Activated T-cell treated with anti-CD3 and anti-CD28 coated beads, Interleukin-2, amount 50 U/mL, for 24 hours (primary cell): ENCODE measurements at regions not wholly inside any gene's neighbourhood (a gene's known extent, or its start where the extent isn't known, plus 50 kb on each side); places are given as distances from the start of the nearest gene placed in this dataset.

ENCODE experiments used
- DNase-seq: peaks from one replicate; pipeline ENCODE4 v3.0.0-alpha.2; 2020
- H3K27ac Mint-ChIP-seq: 2 replicates; pipeline ENCODE4 v1.8.0; 2020; ENCODE audit warnings: mild to moderate bottlenecking, mixed read lengths
- H3K27me3 Mint-ChIP-seq: 2 replicates; pipeline ENCODE4 v1.8.0; 2020; ENCODE audit warnings: mixed read lengths
- H3K36me3 Mint-ChIP-seq: 2 replicates; pipeline ENCODE4 v1.8.0; 2020; ENCODE audit warnings: low read depth, mixed read lengths
- H3K4me1 Mint-ChIP-seq: 2 replicates; pipeline ENCODE4 v1.8.0; 2020; ENCODE audit warnings: low read depth, mixed read lengths
- H3K4me3 Mint-ChIP-seq: 2 replicates; pipeline ENCODE4 v1.8.0; 2020; ENCODE audit warnings: mild to moderate bottlenecking, moderate library complexity, mixed read lengths
- H3K9me3 Mint-ChIP-seq: 2 replicates; pipeline ENCODE4 v1.8.0; 2020; ENCODE audit warnings: mixed read lengths

DNA sequence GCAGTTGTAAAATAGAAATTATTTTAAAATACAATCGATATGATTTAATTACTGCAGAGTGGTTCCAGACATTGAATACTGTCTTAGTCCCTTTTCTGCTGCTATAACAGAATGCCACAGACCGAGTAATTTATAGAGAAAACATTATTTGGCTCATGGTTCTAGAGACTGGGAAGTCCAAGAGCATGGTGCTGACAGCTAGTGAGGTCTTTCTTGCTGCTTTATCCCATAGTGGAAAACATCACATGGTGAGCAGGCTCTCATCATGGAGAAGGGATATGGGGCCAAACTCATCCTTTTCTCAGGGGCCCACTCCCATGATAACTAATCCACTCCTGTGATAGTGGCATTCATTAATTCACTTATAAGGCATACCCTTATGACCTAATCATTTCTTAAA, 120.0 kb upstream of the TBL1XR1 start:
- H3K4me1 Mint-ChIP-seq: peaks cover 46% of the 10 kb centered on the region
- H3K36me3 Mint-ChIP-seq: peaks cover 3% of the 10 kb centered on the region
- H3K9me3 Mint-ChIP-seq: peaks cover 5% of the 10 kb centered on the region
- no peak overlapping the region for H3K27ac Mint-ChIP-seq
- DNase-seq: no peak
- no peaks in the 10 kb centered on the region for H3K27me3 Mint-ChIP-seq
- no peak overlapping the region for H3K4me3 Mint-ChIP-seq

DNA sequence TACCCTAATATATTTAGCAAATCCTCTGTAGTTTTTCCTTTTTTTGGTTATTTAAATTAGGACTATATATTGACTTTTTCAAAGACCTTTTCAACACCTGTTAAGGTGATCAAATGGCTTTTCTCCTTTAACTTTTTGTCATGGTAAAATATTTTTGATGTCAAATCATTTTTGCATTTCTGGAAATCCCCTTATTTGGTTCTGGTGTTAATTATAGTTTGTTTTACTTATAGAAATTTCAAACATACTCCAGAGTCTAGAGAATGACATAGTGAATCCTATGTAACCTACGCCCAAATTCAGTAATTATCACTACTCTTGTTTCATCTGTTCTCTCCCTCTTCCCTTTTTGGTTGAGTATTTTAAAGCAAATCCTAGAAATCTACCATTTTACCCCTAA, 121.3 kb upstream of the TBL1XR1 start:
- no peak overlapping the region for H3K4me3 Mint-ChIP-seq

DNA sequence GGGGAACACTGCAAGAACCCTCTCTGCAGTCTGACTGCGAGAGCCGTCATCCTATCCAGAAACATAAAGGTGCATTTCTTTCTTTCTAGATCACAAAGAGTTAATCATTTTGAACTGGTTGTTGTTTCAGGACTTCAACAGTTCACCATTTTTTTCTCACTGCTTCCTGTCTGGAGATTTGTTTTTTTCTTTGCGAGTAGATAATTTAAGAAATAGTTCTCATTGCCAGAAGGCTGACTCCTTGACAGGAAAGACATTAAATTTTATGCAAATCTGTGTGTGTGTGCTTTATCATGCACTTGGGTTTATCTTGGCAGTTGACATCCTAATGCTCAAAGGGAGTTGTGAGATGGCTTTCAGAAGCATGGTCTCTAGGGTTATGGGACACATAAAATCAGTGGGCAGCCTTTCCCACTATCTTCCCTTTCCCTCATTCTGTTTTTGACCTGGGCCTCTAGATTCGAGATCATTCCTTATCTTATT, 123.5 kb upstream of the TBL1XR1 start:
- H3K4me3 Mint-ChIP-seq: no peak overlapping the region
- H3K27me3 Mint-ChIP-seq: no peaks in the 10 kb centered on the region
- no peaks in the 10 kb centered on the region for H3K36me3 Mint-ChIP-seq
- no peak overlapping the region for H3K27ac Mint-ChIP-seq
- DNase-seq: no peak
- peaks cover 32% of the 10 kb centered on the region for H3K4me1 Mint-ChIP-seq
- H3K9me3 Mint-ChIP-seq: no peaks in the 10 kb centered on the region

More for the DNA sequence above, 121.3 kb upstream of the TBL1XR1 start:
- Mint-ChIP-seq H3K27me3 (no peaks in the 10 kb centered on the region), H3K9me3 (no peaks in the 10 kb centered on the region), H3K36me3 (no peaks in the 10 kb centered on the region), H3K4me1 (peaks cover 42% of the 10 kb centered on the region), H3K27ac (no peak overlapping the region)
- no peak for DNase-seq

DNA sequence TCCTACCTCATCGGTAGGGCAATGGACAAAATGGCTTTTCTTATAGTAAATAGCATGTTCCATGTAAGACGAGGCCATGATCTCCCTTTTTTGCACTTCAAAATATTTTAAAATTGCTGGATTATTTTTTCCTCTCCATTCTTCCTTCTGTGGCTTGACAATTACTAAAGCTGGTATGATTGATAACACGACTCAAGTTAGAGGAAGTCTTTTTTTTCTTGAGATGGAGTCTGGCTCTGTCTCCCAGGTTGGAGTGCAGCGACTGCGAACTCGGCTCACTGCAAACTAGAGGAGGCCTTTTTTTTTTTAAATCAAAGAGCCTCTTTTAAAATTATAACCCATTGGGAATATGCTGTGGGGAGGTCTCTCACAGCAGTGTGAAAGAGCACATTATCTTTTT, 124.5 kb upstream of the TBL1XR1 start:
- Mint-ChIP-seq H3K27me3 (no peaks in the 10 kb centered on the region), H3K27ac (no peak overlapping the region), H3K4me1 (peaks cover 32% of the 10 kb centered on the region), H3K36me3 (no peaks in the 10 kb centered on the region), H3K4me3 (no peak overlapping the region), H3K9me3 (no peaks in the 10 kb centered on the region)
- DNase-seq: no peak

DNA sequence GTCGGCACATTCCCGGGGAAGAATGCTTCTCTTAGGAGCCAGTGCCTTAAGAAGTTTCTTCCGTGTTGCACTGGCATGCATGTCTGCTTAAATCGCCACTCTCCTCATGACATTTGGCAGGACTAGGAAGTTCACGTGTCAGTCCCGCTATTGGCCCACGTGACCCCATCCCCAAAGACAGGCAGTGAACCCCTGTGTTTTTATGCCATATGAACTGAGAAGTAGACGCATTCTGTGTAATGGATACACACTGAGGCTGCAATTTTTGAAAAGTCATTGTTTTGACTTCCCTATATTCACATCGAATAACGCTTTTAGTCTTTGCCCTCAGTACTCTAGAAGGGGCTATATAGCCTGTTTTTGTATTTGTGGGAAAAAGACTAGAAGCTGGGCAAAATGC, 125.6 kb upstream of the TBL1XR1 start:
- Mint-ChIP-seq H3K27ac (no peak overlapping the region), H3K4me1 (peaks cover 24% of the 10 kb centered on the region), H3K36me3 (no peaks in the 10 kb centered on the region), H3K9me3 (no peaks in the 10 kb centered on the region), H3K4me3 (no peak overlapping the region), H3K27me3 (no peaks in the 10 kb centered on the region)
- no peak for DNase-seq

DNA sequence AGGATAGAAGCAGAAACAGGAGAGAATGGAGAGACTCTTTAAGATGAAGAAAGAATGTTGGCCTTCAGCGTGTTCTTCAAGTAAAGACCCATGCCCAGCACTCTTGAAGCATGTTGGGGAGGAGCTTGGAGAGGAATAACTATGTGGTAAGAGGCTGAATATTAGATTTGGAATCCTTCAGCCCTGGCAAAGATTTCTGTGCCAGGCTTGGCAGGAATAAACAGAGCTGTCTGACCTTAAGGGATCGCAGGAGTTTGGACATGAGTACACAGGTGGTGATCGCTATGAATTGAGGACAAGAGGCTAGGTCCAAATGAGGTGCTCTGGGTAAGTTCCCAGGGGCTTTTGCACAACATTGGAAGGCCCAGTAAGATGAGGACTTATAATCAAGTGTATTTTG, 132.6 kb upstream of the TBL1XR1 start:
- Mint-ChIP-seq H3K27ac (no peak overlapping the region), H3K27me3 (no peaks in the 10 kb centered on the region), H3K4me3 (no peak overlapping the region), H3K36me3 (no peaks in the 10 kb centered on the region), H3K4me1 (peaks cover 12% of the 10 kb centered on the region), H3K9me3 (no peaks in the 10 kb centered on the region)
- DNase-seq: no peak

DNA sequence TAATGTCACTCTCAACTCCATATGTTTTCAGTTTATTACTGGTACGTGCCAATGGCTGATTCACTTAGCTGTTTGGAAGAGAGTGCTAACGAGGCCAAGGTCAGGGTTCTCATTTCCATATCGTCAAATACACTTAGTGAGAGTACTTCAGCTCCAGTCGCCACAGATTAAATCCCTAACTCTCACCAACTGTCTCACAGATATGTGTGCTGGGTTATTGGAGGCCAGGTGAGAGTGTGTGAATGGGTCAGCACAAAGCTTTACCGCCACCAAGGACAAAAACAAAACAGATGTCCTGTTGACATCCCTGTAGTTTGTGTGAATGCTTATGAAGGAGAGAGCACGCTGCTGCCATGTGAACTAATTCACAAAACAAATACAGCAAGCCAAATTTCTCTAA, 133.5 kb upstream of the TBL1XR1 start:
- no peak for DNase-seq
- Mint-ChIP-seq H3K27me3 (no peaks in the 10 kb centered on the region), H3K36me3 (no peaks in the 10 kb centered on the region), H3K4me3 (no peak overlapping the region), H3K4me1 (peaks cover 15% of the 10 kb centered on the region), H3K9me3 (no peaks in the 10 kb centered on the region), H3K27ac (no peak overlapping the region)

DNA sequence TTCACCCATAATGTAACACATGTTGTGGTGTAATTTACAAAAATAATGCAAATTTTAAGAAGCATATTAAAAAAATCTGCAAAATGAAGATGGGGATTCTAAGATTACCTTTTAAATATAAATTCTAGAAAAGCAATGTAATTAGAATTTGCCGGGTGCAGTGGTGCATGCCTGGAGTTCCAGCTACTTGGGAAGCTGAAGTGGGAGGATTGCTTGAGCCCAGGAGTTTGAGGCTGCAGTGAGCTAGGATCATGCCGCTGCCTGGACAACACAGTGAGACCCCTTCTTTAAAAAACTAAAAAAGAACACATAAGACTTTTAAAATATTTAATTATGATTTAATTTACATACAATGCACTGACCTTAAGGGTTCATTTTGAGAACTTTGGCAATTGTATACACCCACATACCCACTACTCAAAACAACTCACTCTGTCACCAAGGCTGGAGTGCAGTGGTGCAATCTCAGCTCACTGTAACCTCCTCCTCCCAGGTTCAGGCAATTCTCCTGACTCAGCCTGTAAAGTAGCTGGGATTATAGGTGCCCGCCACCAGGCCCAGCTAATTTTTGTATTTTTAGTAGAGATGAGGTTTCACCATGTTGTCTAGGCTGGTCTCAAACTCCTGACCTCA, 134.0 kb upstream of the TBL1XR1 start:
- H3K4me1 Mint-ChIP-seq: peaks cover 21% of the 10 kb centered on the region
- H3K27me3 Mint-ChIP-seq: no peaks in the 10 kb centered on the region
- no peak overlapping the region for H3K27ac Mint-ChIP-seq
- H3K36me3 Mint-ChIP-seq: no peaks in the 10 kb centered on the region
- no peaks in the 10 kb centered on the region for H3K9me3 Mint-ChIP-seq
- DNase-seq: no peak
- no peak overlapping the region for H3K4me3 Mint-ChIP-seq

DNA sequence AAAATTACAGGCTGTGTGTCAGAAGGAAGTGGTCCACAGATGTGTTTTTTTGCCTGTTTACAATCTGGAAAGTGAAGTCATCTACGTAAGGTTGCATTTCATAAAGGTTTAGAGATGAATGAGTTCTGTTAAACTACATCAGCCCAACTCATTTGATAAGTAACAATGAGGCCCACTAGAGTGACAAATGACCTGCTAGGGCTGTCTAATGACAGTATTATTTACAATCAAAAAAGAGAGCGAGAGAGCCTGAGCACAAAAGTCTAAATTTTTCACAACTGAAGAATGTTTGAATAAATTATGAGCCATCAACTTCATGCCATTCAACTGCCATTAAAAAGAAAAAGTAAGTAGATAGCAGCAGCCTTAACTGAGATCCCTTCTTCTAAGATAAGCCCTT, 135.7 kb upstream of the TBL1XR1 start:
- no peaks in the 10 kb centered on the region for H3K9me3 Mint-ChIP-seq
- no peak for DNase-seq
- peaks cover 35% of the 10 kb centered on the region for H3K4me1 Mint-ChIP-seq
- H3K27ac Mint-ChIP-seq: no peak overlapping the region
- no peaks in the 10 kb centered on the region for H3K27me3 Mint-ChIP-seq
- no peaks in the 10 kb centered on the region for H3K36me3 Mint-ChIP-seq
- H3K4me3 Mint-ChIP-seq: no peak overlapping the region

DNA sequence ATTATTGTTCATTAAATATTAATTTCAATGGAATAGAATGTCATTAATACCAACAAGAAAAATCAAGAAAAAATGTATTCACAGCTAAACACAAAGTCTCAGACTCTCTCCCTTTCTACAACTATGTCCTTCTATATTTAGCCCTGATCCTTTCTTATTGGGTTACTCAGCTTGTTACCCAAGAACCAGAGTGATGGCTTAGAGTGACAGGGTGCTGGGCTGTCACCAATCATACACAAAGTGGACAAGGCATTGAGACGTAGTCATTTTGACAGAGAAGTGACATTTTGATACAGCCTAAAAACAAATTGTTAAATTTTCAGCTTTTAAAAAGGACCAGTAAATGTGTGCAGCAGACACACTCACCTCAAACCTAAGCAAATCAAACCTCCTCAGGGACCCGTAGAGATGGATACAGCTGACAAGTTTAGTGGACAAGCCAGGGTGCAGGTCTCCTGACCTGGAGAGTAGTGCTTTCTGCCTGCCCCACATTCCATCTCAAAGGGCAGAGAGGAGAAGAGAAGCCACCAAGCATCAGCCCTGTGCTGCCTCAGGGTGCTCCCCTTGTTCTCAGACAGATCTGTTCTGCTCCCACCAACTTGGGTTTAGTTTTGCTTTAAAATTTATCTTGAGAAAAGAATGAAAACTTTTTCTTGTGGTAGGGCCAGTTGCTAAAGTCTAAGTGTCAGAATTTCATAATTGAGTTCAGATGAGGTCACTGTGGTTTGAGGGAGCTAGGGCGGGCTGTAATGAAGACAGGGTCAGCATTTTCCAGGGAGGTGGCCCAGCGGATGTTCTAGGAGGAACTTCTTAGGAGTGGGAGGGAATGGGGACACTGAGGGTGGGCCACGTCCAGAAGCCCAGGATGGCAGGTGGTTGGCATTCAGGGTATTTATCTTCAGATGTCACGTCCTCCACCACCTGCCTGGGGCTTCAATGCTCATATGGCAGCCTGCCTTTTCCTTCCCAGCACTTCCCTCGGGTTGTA, 136.5 kb upstream of the TBL1XR1 start:
- no peak for DNase-seq
- H3K27me3 Mint-ChIP-seq: no peaks in the 10 kb centered on the region
- H3K9me3 Mint-ChIP-seq: no peaks in the 10 kb centered on the region
- H3K36me3 Mint-ChIP-seq: no peaks in the 10 kb centered on the region
- peaks cover 43% of the 10 kb centered on the region for H3K4me1 Mint-ChIP-seq
- no peak overlapping the region for H3K27ac Mint-ChIP-seq
- H3K4me3 Mint-ChIP-seq: no peak overlapping the region

DNA sequence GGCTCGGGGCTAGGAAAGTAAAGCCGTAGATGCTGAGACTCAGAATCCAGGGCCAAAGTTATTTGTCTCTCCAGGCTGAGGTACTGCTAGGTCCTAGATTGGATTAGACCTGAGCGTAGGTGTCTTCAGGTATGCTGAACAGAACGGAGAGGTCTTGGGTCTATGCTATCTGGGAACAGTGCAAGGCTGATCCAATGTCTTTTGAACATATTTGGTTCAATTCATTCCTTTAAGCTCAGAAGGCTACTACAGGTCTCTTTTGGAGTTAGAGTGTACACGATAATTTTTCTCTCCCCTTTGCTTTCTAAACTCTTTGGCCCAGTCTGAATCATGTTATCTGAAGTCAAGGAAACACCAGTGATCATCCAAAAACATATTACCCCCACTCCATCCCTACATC, 137.5 kb upstream of the TBL1XR1 start:
- Mint-ChIP-seq H3K4me1 (peaks cover 50% of the 10 kb centered on the region), H3K27me3 (no peaks in the 10 kb centered on the region), H3K27ac (no peak overlapping the region), H3K36me3 (no peaks in the 10 kb centered on the region), H3K4me3 (no peak overlapping the region), H3K9me3 (no peaks in the 10 kb centered on the region)
- no peak for DNase-seq

DNA sequence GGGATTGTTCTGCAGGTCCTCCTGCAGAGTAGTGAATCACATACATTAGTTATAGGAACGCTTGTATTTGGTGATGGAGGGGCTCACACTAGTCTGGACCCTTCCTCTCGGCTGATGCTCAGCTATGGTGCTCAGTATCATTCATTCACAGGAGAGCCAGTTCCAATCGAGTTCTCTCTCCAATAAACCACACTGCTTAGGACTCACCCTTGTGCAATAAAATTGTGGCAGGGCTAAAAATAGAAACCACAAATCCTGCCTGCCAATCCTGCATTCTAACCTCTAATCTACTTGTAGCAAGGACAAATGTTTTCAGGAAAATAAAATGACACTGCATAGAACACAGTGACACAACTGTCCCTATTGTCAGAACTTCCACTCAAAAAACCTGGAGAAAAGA, 138.4 kb upstream of the TBL1XR1 start:
- Mint-ChIP-seq H3K4me1 (peaks cover 55% of the 10 kb centered on the region), H3K36me3 (no peaks in the 10 kb centered on the region), H3K27me3 (no peaks in the 10 kb centered on the region), H3K27ac (no peak overlapping the region), H3K9me3 (no peaks in the 10 kb centered on the region), H3K4me3 (no peak overlapping the region)
- DNase-seq: no peak

DNA sequence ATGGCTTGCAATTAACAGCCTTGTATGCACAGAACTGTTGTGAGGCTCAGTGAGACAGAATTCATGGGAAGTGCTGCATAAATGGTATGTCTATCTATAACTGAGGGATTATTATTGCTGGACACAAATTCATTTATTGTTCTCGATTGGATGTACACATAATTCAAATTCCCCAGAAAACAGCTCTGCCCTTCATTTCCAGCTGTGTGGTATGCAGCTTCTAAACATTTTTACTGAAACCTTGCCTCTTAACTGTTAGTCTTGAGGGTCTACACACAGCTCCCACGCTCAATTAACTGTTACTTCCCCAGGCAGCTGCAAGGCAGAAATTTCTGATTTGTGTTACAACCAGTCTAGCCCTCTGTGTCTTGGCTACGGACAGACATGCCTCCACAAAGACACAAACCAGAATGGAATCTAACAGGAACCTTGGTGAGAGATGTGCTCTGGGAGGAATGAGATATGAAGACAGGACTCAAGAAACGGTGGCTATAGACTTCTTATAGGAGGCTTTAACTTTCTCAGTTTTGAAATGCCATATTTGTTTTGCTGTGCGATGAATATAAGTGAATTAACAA, 139.7 kb upstream of the TBL1XR1 start:
- Mint-ChIP-seq H3K9me3 (no peaks in the 10 kb centered on the region), H3K27me3 (no peaks in the 10 kb centered on the region), H3K4me3 (peak overlapping the region; percentile 45), H3K36me3 (no peaks in the 10 kb centered on the region), H3K27ac (peak overlapping the region; percentile 94), H3K4me1 (peaks cover 59% of the 10 kb centered on the region)
- DNase-seq: no peak

DNA sequence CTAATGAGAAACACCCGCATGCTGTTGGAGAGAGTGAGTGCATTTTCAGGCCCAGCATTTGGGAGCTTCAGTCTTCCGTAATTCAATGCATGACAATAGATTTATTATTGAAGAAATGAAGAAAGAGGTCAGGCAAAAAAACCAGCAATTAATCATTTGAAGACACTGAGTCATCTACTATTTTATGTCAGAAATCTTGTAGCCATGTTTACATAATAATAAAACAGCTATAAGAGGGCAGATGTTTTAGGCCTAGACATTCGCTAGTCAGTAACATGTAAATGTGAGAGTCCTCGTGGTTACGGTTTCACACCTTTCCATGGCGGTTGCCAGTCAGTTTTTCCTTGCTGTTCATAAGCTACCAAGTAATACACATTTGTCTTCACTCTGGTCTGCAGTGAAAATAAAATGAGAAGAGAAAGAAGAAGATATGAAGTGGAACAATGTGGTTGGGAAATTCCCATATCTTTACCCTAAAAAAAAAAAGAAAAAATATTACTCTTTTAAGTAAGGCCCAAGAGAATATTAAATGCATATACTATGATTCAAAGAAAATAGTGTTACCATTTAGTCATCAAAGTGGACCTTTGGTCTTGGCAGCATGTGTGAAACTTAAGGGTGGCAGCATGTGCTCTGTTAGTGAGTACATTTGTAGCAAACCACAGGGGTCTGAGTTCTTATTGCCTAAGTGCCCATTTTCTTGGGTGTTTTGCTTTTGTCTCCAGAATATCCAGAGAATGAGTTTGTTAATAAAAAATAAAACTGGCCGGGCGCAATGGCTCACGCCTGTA, 140.5 kb upstream of the TBL1XR1 start:
- peak overlapping the region; percentile 57 for H3K4me3 Mint-ChIP-seq

More for the DNA sequence above, 140.5 kb upstream of the TBL1XR1 start:
- no peaks in the 10 kb centered on the region for H3K9me3 Mint-ChIP-seq
- H3K27me3 Mint-ChIP-seq: no peaks in the 10 kb centered on the region
- peak overlapping the region; percentile 94 for H3K27ac Mint-ChIP-seq
- peaks cover 60% of the 10 kb centered on the region for H3K4me1 Mint-ChIP-seq
- peak; percentile 74 for DNase-seq
- H3K36me3 Mint-ChIP-seq: no peaks in the 10 kb centered on the region
